Peyer's patch (tissue), 4 donors: ENCODE measurements at regions not wholly inside any gene's neighbourhood (a gene's known extent, or its start where the extent isn't known, plus 50 kb on each side); places are given as distances from the start of the nearest gene placed in this dataset.

Experiments
- CTCF ChIP-seq, 6 experiments: fragments of 450-650 bp in 4 of 6; fragments of 200-600 bp in 2 of 6; sonication (generic) in 1 of 6; IDR thresholded peaks; one replicate each; pipeline ENCODE4 v1.5.1; 2017 to 2019; ENCODE audit warnings: antibody characterized with exemption in 6 of 6, mild to moderate bottlenecking in 3 of 6, moderate library complexity in 1 of 6
- POLR2A ChIP-seq, 2 donors: fragments of 450-650 bp; IDR thresholded peaks; one replicate each; pipeline ENCODE4 v1.5.1; 2017; ENCODE audit warnings: antibody characterized with exemption in 2 of 2, mild to moderate bottlenecking in 2 of 2, moderate library complexity in 2 of 2

- TF ChIP-seq POLR2A (IDR thresholded peaks at IDR 0.05): no peak
- TF ChIP-seq CTCF (IDR thresholded peaks at IDR 0.05): no peak
Observed at GRCh38 chr3:64342940-64343688, 117.8 kb upstream of the PRICKLE2 start.
